OCI-LY1 (cell line): ENCODE measurements at regions not wholly inside any gene's neighbourhood (a gene's known extent, or its start where the extent isn't known, plus 50 kb on each side); places are given as distances from the start of the nearest gene placed in this dataset.

Source experiments
- CTCF ChIP-seq: fragments of 200-600 bp; sonication (generic), shearing (Covaris generic); IDR thresholded peaks from 2 replicates; pipeline ENCODE4 v1.5.1; 2017; ENCODE audit warnings: mild to moderate bottlenecking, antibody characterized with exemption, low read length, moderate library complexity, mixed read lengths
- EZH2 ChIP-seq: fragments of 200-600 bp; sonication (generic), shearing (Covaris generic); IDR thresholded peaks from 2 replicates; pipeline ENCODE4 v1.8.0; 2017; ENCODE audit warnings: borderline replicate concordance, mixed run types, mild to moderate bottlenecking, antibody characterized with exemption, low read length, moderate library complexity, mixed read lengths

GRCh38 chr6:15798533-15799255 is 135.9 kb upstream of the DTNBP1 start:
- TF ChIP-seq CTCF (no peak), EZH2 (no peak)
